ENCODE measurements at regions not wholly inside any gene's neighbourhood (a gene's known extent, or its start where the extent isn't known, plus 50 kb on each side); places are given as distances from the start of the nearest gene placed in this dataset.

- no peak overlapping the region for H3K27ac ChIP-seq (replicated peaks)
- DNase-seq (ENCODE audit: low read depth in 1 of 2, low spot score in 1 of 2): no peak
- TF ChIP-seq SPI1 (IDR thresholded peaks at IDR 0.05; ENCODE audit: borderline replicate concordance, low read depth) (no peak), POLR2AphosphoS5 (IDR thresholded peaks at IDR 0.05; ENCODE audit: low read depth) (no peak), CTCF (IDR thresholded peaks at IDR 0.05; ENCODE audit: insufficient read depth, low read length) (no peak), REST (IDR thresholded peaks at IDR 0.05; ENCODE audit: insufficient replicate concordance, low read depth) (no peak), GABPA (IDR thresholded peaks at IDR 0.05; ENCODE audit: low read depth) (no peak)
- H3K27me3 ChIP-seq (ENCODE audit: insufficient read depth, poor library complexity, severe bottlenecking): no peaks in the 10 kb centered on the region
- H3K4me3 ChIP-seq (replicated peaks; ENCODE audit: insufficient read depth, low read length): no peak overlapping the region
Observed at GRCh38 chr19:56894626-56895025, 54.1 kb upstream of the PEG3 start.

GRCh38 chr19:56896095-56896494 lies 55.6 kb upstream of the PEG3 start:
- H3K27me3 ChIP-seq (ENCODE audit: insufficient read depth, poor library complexity, severe bottlenecking): no peaks in the 10 kb centered on the region
- no peak overlapping the region for H3K27ac ChIP-seq (replicated peaks)
- no peak overlapping the region for H3K4me3 ChIP-seq (replicated peaks; ENCODE audit: insufficient read depth, low read length)
- TF ChIP-seq POLR2AphosphoS5 (IDR thresholded peaks at IDR 0.05; ENCODE audit: low read depth) (no peak), REST (IDR thresholded peaks at IDR 0.05; ENCODE audit: insufficient replicate concordance, low read depth) (no peak), CTCF (IDR thresholded peaks at IDR 0.05; ENCODE audit: insufficient read depth, low read length) (no peak), GABPA (IDR thresholded peaks at IDR 0.05; ENCODE audit: low read depth) (no peak), SPI1 (IDR thresholded peaks at IDR 0.05; ENCODE audit: borderline replicate concordance, low read depth) (no peak)
- DNase-seq (ENCODE audit: low read depth in 1 of 2, low spot score in 1 of 2): no peak

GRCh38 chr19:56899943-56900342 lies 59.4 kb upstream of the PEG3 start:
- DNase-seq (ENCODE audit: low read depth in 1 of 2, low spot score in 1 of 2): no peak
- Histone ChIP-seq H3K4me3 (replicated peaks; ENCODE audit: insufficient read depth, low read length) (no peak overlapping the region), H3K27me3 (ENCODE audit: insufficient read depth, poor library complexity, severe bottlenecking) (no peaks in the 10 kb centered on the region), H3K27ac (replicated peaks) (no peak overlapping the region)
- no peak for TF ChIP-seq POLR2AphosphoS5 (IDR thresholded peaks at IDR 0.05; ENCODE audit: low read depth)
- TF ChIP-seq REST (IDR thresholded peaks at IDR 0.05; ENCODE audit: insufficient replicate concordance, low read depth): no peak
- TF ChIP-seq SPI1 (IDR thresholded peaks at IDR 0.05; ENCODE audit: borderline replicate concordance, low read depth): no peak
- TF ChIP-seq CTCF (IDR thresholded peaks at IDR 0.05; ENCODE audit: insufficient read depth, low read length): no peak
- TF ChIP-seq GABPA (IDR thresholded peaks at IDR 0.05; ENCODE audit: low read depth): no peak
